Ishikawa (cell line): ENCODE measurements at regions not wholly inside any gene's neighbourhood (a gene's known extent, or its start where the extent isn't known, plus 50 kb on each side); places are given as distances from the start of the nearest gene placed in this dataset.

Source experiments
- CEBPB ChIP-seq: IDR thresholded peaks from 2 replicates; pipeline ENCODE4 v1.6.1; 2012
- CREB1 ChIP-seq: IDR thresholded peaks from 2 replicates; pipeline ENCODE4 v1.6.1; 2012; ENCODE audit warnings: low read depth
- EGR1 ChIP-seq: IDR thresholded peaks from 2 replicates; pipeline ENCODE4 v1.6.1; 2012
- EP300 ChIP-seq: IDR thresholded peaks from 2 replicates; pipeline ENCODE4 v1.6.1; 2012; ENCODE audit warnings: borderline replicate concordance
- FOXM1 ChIP-seq: IDR thresholded peaks from 2 replicates; pipeline ENCODE4 v1.6.1; 2012; ENCODE audit warnings: low read depth, borderline replicate concordance
- MAX ChIP-seq: IDR thresholded peaks from 2 replicates; pipeline ENCODE4 v1.6.1; 2012
- NFIC ChIP-seq: IDR thresholded peaks from 2 replicates; pipeline ENCODE4 v1.6.1; 2012
- RAD21 ChIP-seq: IDR thresholded peaks from 2 replicates; pipeline ENCODE4 v1.6.1; 2012; ENCODE audit warnings: low read depth
- REST ChIP-seq: IDR thresholded peaks from 2 replicates; pipeline ENCODE4 v1.6.1; 2012; ENCODE audit warnings: low read depth, mild to moderate bottlenecking
- TAF1 ChIP-seq: IDR thresholded peaks from 2 replicates; pipeline ENCODE4 v1.6.1; 2012; ENCODE audit warnings: low read depth, mild to moderate bottlenecking
- TCF12 ChIP-seq: IDR thresholded peaks from 2 replicates; pipeline ENCODE4 v1.6.1; 2012; ENCODE audit warnings: low read depth
- TEAD4 ChIP-seq: IDR thresholded peaks from 2 replicates; pipeline ENCODE4 v1.6.1; 2012
- USF1 ChIP-seq: IDR thresholded peaks from 2 replicates; pipeline ENCODE4 v1.6.1; 2012
- YY1 ChIP-seq: IDR thresholded peaks from 2 replicates; pipeline ENCODE4 v1.6.1; 2012; ENCODE audit warnings: low read depth
- ZBTB7A ChIP-seq: IDR thresholded peaks from 2 replicates; pipeline ENCODE4 v1.6.1; 2012; ENCODE audit warnings: low read depth

- TF ChIP-seq TCF12 (no peak), EGR1 (no peak), NFIC (no peak), TAF1 (no peak), ZBTB7A (no peak), FOXM1 (no peak), RAD21 (no peak)
Measured at GRCh38 chr18:51614033-51614432, 416.6 kb upstream of the MEX3C start.

GRCh38 chr18:51614967-51615571 is 417.6 kb upstream of the MEX3C start:
- TF ChIP-seq YY1 (no peak), CEBPB (no peak), MAX (no peak), EP300 (no peak), USF1 (no peak), EGR1 (no peak), RAD21 (no peak), FOXM1 (no peak), NFIC (no peak), CREB1 (no peak), TCF12 (no peak), ZBTB7A (no peak), TAF1 (no peak), REST (no peak), TEAD4 (no peak)

- TF ChIP-seq FOXM1, result no peak
- TF ChIP-seq TCF12, result no peak
- TF ChIP-seq USF1, result no peak
- TF ChIP-seq YY1, result no peak
- no peak for TF ChIP-seq REST
- TF ChIP-seq TEAD4, result no peak
- no peak for TF ChIP-seq EGR1
- TF ChIP-seq CREB1, result no peak
- no peak for TF ChIP-seq ZBTB7A
- no peak for TF ChIP-seq CEBPB
- no peak for TF ChIP-seq NFIC
- TF ChIP-seq RAD21, result no peak
- no peak for TF ChIP-seq MAX
- TF ChIP-seq EP300, result no peak
- TF ChIP-seq TAF1, result no peak
Measured at GRCh38 chr18:51617167-51617566, 419.7 kb upstream of the MEX3C start.

- TF ChIP-seq EGR1, result no peak
- TF ChIP-seq TAF1, result no peak
- no peak for TF ChIP-seq MAX
- TF ChIP-seq NFIC, result no peak
- no peak for TF ChIP-seq RAD21
- TF ChIP-seq YY1, result no peak
- no peak for TF ChIP-seq EP300
- TF ChIP-seq ZBTB7A, result no peak
- TF ChIP-seq FOXM1, result no peak
- no peak for TF ChIP-seq CREB1
- no peak for TF ChIP-seq USF1
- TF ChIP-seq REST, result no peak
- TF ChIP-seq TEAD4, result no peak
Measured at GRCh38 chr18:51617572-51618260, 420.2 kb upstream of the MEX3C start.
